ENCODE measurements at regions not wholly inside any gene's neighbourhood (a gene's known extent, or its start where the extent isn't known, plus 50 kb on each side); places are given as distances from the start of the nearest gene placed in this dataset.

DNA sequence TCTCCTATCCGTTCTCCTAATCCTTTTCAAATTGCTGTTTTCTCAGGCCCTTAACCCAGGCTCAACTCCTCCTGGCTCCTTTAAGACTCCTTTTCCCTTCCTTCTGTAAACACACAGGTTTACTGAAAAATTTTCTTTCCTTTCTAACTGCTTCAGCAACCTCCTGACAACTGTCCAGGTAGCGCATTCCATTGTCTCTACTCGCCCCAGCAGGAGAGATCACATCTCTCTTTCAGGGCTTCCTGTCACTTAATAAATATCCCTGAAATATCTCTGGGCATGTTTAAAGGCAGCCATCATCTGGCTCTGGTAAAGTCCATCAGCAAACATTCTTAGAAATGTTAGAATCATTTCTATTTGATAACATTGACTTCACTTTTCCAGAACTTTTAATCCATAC lies 211.2 kb upstream of the PTBP2 start:
- TF ChIP-seq, protein P1, sequence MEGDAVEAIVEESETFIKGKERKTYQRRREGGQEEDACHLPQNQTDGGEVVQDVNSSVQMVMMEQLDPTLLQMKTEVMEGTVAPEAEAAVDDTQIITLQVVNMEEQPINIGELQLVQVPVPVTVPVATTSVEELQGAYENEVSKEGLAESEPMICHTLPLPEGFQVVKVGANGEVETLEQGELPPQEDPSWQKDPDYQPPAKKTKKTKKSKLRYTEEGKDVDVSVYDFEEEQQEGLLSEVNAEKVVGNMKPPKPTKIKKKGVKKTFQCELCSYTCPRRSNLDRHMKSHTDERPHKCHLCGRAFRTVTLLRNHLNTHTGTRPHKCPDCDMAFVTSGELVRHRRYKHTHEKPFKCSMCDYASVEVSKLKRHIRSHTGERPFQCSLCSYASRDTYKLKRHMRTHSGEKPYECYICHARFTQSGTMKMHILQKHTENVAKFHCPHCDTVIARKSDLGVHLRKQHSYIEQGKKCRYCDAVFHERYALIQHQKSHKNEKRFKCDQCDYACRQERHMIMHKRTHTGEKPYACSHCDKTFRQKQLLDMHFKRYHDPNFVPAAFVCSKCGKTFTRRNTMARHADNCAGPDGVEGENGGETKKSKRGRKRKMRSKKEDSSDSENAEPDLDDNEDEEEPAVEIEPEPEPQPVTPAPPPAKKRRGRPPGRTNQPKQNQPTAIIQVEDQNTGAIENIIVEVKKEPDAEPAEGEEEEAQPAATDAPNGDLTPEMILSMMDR (IDR thresholded peaks at IDR 0.05; ENCODE audit: extremely low read depth, missing control alignments): no peak

GRCh38 chr1:96510911-96511310 lies 210.7 kb upstream of the PTBP2 start:
- DNase-seq (ENCODE audit: low spot score): no peak
- TF ChIP-seq, protein P1 (IDR thresholded peaks at IDR 0.05; ENCODE audit: extremely low read depth, missing control alignments): no peak

More for the DNA sequence above, 211.2 kb upstream of the PTBP2 start:
- DNase-seq (ENCODE audit: low spot score): no peak

DNA sequence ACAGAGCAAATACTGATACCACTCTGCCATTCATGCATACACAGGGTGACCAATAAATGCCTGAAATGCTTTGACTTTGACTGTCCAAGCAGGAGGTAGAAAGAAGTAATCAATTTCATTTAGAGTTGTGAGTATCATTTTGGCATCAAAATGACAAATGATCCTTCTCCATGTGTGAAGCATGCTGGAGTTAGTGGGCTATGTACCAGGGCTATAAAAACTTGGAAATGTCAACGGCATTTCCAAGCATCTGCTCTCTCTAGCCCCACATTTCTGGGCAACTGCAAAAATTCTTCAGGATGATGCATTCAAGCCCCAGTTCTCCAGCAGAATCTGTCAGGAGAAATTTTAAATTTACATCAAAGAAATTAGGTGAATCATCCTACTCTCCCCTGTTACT lies 208.4 kb upstream of the PTBP2 start:
- DNase-seq (ENCODE audit: low spot score): no peak
- TF ChIP-seq, protein P1 (IDR thresholded peaks at IDR 0.05; ENCODE audit: extremely low read depth, missing control alignments): no peak

DNA sequence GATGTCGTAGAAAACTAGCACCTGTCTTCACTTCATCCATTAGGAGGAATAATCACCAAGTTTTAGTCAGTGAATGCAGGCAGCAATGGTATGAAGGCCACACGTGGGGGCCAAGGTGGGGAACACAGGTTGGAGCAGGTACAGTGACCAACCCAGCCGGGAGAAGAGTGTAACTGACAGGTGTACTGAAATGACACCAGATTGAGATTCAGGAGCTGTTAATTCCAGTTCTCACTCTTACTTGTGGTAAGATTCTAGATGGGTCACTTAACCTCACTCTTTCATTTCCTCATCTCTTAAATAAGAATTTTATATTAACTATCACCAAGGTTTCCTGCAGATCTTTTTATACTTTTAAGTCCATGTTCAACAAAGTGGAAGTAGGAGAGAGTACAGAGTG lies 206.2 kb upstream of the PTBP2 start:
- TF ChIP-seq, protein P1 (IDR thresholded peaks at IDR 0.05; ENCODE audit: extremely low read depth, missing control alignments): no peak
- DNase-seq (ENCODE audit: low spot score): no peak

- TF ChIP-seq, protein P1 (IDR thresholded peaks at IDR 0.05; ENCODE audit: extremely low read depth, missing control alignments): no peak
- DNase-seq (ENCODE audit: low spot score): no peak
These were observed 205.7 kb upstream of the PTBP2 start for GRCh38 chr1:96515925-96516324.

GRCh38 chr1:96519851-96520578 lies 201.6 kb upstream of the PTBP2 start:
- TF ChIP-seq, protein P1 (IDR thresholded peaks at IDR 0.05; ENCODE audit: extremely low read depth, missing control alignments): no peak
- no peak for DNase-seq (ENCODE audit: low spot score)

GRCh38 chr1:96520579-96520947 lies 201.0 kb upstream of the PTBP2 start:
- TF ChIP-seq, protein P1 (IDR thresholded peaks at IDR 0.05; ENCODE audit: extremely low read depth, missing control alignments): no peak
- DNase-seq (ENCODE audit: low spot score): no peak

All from GM20000 (cell line).